GM19452 (cell line): ENCODE measurements at regions not wholly inside any gene's neighbourhood (a gene's known extent, or its start where the extent isn't known, plus 50 kb on each side); places are given as distances from the start of the nearest gene placed in this dataset.
"Not testable (repeated sequence)": the region's sequence is repeated elsewhere in the genome, so short reads cannot be mapped to it uniquely, and the experiment has no call there.

ENCODE experiments used
- ATAC-seq: cut with Tn5 transposase; IDR thresholded peaks from one replicate; pipeline ENCODE4 v1.9.1; 2021; ENCODE audit not compliant: unreplicated experiment

DNA sequence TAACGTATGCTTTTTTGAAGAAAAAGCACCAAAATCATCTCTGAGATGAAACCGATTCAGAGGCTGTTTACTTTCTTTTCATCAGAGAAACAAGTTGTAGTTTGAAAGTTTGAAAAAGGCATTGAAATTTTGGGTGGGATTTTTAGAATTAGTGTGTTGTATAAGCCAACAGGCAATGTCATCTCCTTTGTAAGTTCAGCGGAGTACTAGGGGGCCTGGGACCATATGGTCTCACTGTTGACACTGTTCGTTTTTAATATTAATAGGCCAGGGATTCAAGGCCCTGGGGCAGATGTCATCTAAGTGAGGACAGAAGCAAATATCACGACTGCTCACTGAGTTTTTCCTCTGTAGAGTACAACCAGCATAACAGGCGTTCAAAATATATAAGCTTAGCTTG, 256.2 kb upstream of the RARB start:
- ATAC-seq = no peak

DNA sequence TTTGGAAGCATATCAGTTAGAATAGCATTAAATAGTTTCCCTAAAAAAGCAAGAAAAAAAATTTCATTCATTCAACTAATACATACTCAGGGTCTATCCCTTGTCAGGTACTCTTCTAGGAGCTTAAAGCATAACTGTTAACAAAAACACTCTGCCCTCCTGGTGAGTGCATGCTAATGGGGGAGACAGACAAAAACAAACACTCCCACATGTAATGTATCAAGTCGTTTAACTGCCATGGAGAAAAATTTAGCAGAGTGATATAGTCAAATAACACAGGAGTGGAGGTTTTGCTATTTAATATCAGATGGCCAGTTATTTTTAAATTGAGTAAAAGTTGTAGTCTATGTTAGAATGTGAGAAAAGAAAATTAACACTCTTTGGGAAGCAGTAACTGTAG, 254.5 kb upstream of the RARB start:
- no peak for ATAC-seq

- no peak for ATAC-seq
Observed at GRCh38 chr3:25174251-25174650, 253.8 kb upstream of the RARB start.

- ATAC-seq = no peak
Observed at GRCh38 chr3:25177041-25177440, 251.0 kb upstream of the RARB start.

DNA sequence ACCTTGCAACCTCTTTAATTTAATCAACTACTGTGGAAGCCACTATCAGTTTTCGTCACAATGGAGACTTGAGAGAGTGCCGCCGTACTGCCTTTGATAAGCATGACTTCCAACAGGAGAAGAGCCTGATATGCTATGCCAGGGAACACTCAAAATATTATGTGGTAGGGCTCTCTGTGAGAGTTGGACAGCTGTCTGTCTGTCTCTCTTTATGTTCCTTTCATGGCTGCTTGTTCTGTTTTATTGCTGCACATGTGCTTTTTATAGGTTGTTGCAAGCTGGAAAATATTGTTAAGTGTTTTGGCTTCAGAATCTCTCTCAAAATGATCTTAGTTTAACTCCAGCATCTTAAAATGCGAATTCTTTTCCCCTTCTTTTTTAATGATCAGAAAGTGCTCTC, 249.4 kb upstream of the RARB start:
- no peak for ATAC-seq

DNA sequence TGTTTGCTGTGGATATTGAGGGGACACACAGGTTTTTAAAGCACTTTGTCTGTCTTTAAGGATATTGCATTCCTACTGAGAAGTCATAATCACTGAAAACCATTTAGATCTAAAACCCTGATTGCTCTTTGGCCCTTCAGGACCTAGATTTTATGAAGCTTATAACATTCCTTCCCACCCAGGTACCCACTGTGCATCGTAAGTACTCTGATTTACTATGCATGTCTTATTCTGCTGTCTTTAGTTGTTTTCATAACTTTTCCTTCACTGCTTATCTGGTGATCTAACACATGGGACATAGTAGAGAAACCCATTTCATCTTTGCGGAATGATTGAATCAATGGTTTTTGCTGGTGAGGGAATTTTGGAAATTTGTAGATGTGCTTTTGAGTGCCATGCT, 247.0 kb upstream of the RARB start:
- no peak for ATAC-seq

GRCh38 chr3:25182794-25183193, 245.3 kb upstream of the RARB start:
- ATAC-seq = no peak

DNA sequence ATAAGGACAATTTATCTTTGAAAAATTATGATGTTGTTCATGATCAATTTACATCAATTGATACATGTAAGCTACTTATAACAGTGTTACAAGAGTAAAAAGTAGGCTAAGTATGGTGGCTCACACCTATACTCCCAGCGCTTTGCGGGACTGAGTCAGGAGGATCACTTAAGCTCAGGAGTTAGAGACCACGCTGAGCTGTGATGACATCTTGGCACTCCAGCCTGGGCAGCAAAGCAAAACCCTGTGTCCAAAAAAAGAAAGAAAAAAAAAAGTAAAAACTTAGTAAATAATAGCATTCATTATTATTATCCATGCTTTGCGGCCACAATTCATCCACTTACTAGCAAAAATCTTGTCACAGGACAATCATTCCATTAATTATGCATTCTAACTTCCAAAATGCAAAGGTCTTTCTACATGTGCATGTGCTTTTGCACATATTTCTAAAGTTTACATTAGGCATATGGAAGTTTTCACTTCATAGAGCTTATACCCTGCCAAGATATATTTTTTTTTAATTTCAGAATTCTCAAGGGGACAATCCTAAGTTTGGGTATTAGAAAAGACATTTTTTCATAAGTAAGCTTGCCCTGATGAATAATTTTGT, 243.3 kb upstream of the RARB start:
- ATAC-seq = no peak

DNA sequence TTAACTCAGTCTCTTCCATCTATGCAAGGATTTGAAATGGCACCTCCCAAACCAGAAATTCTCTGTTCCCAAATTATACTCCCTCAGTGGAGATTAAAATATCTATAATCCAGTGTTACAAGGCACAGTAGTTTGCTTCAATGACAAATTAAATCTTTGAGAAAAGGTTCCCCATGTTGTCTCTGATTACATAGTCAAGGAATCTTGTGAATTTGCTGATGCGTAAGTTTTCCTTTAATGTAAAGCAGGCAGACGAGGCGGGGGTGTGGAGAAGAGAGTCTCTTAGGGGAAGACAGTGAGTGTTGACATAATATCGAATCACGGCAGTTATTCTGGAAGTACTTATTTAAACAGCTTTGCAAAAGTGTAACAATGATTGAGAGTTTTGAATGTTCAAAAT, 236.4 kb upstream of the RARB start:
- no peak for ATAC-seq

DNA sequence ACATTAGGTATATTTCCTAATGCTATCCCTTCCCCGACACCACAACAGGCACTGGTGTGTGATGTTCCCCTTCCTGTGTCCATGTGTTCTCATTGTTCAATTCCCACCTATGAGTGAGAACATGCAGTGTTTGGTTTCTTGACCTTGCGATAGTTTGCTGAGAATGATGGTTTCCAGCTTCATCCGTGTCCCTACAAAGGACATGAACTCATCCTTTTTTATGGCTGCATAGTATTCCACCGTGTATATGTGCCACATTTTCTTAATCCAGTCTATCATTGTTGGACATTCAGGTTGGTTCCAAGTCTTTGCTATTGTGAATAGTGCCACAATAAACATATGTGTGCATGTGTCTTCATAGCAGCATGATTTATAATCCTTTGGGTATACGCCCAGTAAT, 228.5 kb upstream of the RARB start:
- not testable (repeated sequence) for ATAC-seq

GRCh38 chr3:25212736-25213135, 215.3 kb upstream of the RARB start:
- no peak for ATAC-seq

- no peak for ATAC-seq
Observed at GRCh38 chr3:25214034-25214433, 214.0 kb upstream of the RARB start.

- ATAC-seq = no peak
Observed at GRCh38 chr3:25218362-25218761, 209.7 kb upstream of the RARB start.

DNA sequence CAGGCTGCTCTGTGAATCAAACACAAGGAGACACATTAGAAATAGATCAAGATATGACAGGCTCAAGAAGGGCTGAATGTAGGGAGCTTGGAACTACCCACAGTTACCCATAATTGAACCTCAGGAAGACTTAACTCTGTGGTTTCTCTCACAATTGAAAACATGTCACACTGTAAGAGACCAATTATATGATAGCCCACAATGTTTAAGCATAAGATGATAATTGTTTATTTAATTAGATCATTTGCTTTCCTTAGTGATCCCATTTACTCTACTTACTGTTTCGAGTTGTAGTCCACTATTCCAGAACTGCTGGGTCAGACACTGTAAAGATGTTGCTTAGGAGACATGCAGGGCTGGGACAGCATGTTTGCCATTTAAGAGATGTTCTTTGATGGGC, 201.3 kb upstream of the RARB start:
- no peak for ATAC-seq

DNA sequence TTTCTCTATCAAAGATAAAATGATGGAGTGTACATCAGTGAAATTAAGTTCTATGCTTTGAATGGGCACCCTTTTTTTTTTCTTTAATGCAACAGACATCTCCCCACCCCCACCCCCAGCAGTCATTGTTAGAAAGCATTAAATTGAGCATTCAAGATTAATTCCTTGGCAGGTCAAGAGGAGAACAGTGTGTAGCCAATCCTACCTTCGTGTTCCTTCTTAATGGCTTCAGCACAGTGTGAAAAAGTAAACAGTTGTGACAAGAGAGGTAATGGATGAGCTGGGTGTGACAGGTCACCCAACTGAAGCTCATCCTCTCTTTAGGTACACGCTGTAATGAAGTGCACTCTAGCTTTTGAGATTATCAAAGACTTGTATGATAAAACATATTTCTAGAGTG, 198.5 kb upstream of the RARB start:
- no peak for ATAC-seq

DNA sequence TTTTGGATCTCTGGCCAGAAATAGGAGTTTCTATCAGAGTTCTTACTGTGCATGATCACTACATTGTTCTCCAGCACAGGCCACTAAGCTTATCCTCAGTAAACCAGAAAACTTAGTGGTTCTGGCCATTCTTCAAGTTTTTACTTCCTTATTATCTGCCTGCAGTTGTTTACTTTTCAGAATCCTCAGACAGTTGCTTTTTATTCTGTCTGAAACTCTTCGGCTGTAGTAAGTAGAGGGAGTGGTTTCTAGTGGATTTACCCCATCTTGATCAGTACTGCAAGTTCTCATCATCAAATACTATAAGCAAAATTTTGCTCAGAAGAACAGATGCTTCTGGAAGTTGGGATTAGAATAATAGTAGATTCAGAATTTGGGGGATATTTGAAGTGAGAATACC, 193.0 kb upstream of the RARB start:
- ATAC-seq = no peak

DNA sequence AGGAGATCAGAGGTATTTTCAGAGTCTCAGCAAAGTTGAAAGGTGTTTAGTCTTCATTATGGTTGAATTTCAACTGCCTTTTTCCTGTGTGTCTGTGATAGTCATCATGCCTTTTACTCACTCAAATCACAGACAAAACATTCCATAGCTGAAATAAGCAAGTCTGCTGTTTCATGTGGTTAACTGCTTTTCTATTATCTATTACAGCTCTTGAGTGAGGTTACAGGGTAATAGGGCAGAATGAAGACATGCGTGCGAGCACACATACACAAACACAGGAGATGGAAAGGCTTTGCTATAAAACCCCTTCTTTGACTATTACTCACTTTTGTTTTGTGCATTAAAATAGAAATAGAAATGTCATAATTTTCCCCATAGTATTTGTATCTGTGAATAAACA, 192.6 kb upstream of the RARB start:
- ATAC-seq = no peak

DNA sequence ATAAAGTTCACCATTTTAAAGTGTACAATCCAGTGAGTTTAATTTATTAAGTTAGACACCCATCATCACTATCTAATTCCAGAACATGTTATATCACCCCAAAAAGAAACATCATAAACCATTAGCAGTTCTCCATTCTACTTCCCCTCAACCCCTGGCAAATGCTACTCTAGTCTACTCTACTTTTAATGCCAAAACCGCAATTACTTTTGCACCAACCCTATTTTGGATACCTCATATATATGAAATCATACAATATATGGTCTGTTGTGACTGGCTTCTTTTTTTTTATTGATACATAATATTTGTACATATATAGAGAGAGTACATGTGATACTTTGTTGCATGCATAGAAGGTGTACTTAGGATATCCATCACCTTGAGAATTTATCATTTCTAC, 190.5 kb upstream of the RARB start:
- no peak for ATAC-seq

GRCh38 chr3:25239042-25239441, 189.0 kb upstream of the RARB start:
- ATAC-seq = no peak

GRCh38 chr3:25246913-25247312, 181.2 kb upstream of the RARB start:
- no peak for ATAC-seq

GRCh38 chr3:25252291-25252690, 175.8 kb upstream of the RARB start:
- ATAC-seq = no peak

- no peak for ATAC-seq
Observed at GRCh38 chr3:25257026-25257425, 171.0 kb upstream of the RARB start.

- no peak for ATAC-seq
Observed at GRCh38 chr3:25259871-25260270, 168.2 kb upstream of the RARB start.

- no peak for ATAC-seq
Observed at GRCh38 chr3:25262322-25262721, 165.7 kb upstream of the RARB start.
